ENCODE measurements at regions not wholly inside any gene's neighbourhood (a gene's known extent, or its start where the extent isn't known, plus 50 kb on each side); places are given as distances from the start of the nearest gene placed in this dataset.

DNA sequence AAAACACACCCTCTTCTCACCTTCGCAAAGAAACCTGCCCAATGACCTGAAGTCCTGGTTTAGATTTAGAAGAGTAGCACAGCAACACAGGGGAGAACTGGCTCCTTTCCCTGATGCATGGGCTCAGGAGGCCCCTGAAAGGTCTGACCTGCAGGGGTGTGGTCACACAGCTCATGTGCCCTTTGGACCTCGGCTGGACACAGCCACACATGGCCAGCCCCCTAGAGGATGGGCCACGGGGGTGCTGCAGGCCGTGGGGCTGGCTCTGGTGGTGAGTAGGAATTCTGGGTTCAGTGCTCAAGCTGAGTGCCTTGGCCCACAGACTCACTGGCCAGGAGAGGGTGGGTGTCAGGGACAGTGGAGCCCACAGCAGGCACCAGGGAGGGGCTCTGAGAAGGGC, 118.5 kb upstream of the ADCY1 start:
- DNase-seq (ENCODE audit: low read depth): no peak

DNA sequence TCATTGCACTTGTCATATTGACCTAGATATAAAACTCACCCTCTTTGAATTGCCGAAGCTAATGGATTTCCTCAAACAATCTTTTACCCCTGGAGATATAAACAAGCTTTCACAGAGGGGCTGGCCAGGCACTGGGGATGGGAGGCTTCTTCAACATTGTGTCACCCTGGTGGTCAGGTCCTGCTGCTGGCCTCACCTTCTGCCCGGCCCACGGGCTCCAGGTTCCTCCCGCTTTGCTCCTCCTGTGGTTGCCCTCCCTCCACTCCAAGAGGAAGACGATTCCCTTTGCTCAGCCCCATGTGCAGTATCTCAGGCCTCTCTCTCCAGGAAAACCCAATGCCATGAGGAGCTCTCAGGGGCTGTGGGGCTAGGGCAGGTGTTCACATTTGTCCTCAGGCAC, 118.1 kb upstream of the ADCY1 start:
- DNase-seq (ENCODE audit: low read depth): no peak

DNA sequence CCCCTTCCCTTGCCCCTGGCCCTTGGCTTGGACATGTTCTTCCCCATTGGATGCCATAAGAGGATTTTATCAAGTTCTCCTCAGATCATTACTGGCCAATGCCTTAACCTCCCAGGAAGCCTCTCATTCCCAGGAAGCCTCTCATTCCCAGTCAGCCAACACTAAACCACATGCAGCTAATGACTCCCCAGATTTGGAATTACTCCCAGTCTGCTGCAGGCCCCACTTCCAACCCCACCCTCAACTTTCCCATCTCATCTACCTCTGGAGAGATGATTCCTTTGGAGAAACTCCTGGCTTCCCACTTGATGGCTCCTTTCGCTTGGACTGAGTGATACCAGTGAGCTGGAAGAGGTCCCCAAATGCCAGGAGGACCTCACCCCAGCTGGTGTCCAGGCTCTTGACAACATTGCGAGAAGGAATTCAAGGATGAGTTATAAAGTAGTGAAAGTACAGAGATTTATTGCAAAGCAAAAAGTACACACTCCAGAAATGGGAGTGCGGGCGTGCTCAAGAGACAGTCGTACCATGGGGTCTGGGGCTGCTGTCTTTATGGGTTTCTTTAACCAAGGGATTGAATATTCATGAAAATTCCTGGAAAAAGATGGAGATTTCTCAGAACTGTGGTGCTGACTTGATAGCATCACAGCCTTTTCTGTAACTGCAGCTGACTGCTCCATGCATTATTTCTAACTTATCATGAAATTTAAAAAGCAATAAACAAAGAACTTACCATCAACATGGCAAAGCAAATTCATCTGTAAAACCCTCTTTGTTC, 117.2 kb upstream of the ADCY1 start:
- DNase-seq (ENCODE audit: low read depth): peak; percentile 32

DNA sequence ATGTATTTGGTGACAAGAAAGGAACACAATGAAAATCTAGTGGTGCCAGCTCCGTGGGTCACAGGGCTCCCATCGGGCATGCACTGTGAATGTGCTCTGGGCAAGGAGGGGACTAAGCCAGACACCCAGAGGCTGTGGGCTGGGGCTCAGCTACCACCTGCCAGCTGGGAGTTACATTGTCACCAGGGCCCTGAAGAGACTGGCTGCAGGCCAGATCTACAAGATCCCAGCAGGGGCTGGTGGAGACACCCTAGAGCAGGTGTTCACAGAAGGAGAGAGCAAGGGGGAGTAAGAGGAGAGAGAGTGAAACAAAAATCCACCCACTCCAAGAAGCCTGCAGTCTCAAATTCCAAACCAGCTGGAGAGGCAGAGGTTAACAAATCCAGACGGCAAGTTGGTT, 116.6 kb upstream of the ADCY1 start:
- no peak for DNase-seq (ENCODE audit: low read depth)

DNA sequence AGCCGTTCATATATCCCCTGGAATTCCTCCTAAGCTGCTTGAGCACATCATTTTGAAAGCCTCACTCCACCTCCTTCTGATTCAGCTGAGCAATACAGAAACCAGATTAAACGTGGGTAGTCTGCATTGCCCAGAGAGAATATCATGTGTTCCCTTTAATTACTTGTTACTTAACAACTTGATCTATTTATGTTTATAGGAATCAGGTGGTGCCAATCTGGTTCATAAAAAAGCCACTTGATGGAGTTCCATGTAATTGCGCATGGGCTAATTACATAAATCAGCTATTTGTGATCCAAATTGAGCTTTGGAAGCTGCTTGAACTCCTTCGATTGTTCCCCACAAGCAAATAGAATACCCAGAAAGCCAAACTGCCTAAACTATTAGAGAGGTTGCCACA, 114.7 kb upstream of the ADCY1 start:
- no peak for DNase-seq (ENCODE audit: low read depth)

DNA sequence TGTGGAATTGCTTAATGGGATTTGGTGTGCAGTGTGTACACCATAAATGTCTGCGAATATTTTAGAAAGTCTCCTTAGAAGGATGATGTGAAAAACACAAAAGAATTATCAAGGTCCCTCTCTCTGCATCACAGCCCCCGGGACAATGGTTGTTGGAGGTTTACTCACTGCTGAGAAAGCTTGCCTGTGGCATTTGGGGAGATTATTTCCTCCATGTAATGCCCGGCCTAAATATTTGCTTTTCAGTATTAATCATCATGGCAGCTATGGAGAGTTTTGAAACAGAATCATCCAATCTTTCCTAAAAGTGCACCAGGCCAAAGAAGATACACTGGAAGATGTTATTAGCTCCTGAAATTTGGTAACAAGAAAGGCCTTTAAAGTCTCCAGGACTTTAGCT, 113.8 kb upstream of the ADCY1 start:
- no peak for DNase-seq (ENCODE audit: low read depth)

DNA sequence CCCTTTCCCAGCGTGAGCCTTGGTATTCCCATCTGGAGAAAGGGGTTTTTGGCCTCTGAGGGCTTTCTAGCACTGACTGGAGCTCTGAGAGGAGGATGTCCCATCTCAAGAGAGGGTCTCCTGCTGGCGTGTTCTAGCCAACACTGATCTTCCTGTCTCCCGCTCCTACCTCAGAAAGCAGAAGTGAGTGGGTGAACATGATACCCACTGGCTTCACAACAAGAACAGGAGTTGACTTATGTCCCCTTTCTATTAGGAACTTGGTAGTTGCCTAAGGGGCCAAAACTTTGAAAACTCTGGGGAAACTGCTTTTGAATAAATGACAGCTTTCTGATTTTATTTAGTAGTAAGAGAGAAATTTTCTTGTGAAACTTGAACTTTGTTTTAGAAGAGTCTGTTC, 113.1 kb upstream of the ADCY1 start:
- no peak for DNase-seq (ENCODE audit: low read depth)

DNA sequence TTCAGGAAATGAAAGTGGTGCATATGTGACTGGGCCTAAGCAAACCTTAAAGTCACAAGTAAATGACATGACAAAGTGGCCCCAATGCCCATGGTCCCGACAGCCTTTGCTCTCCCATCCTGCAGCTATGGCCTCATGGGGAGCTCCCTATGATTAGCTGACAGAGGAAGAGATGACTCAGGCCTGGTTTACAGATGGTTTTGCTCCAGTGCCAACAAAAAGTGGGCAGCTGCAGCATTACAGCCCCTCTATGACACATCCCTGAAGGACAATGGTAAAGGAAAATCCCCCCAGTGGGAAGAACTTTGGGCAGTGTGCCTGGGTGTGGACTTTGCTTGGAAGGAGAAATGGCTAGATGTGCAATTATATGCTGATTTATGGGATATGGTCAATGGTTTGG, 105.1 kb upstream of the ADCY1 start:
- DNase-seq (ENCODE audit: low read depth): no peak

DNA sequence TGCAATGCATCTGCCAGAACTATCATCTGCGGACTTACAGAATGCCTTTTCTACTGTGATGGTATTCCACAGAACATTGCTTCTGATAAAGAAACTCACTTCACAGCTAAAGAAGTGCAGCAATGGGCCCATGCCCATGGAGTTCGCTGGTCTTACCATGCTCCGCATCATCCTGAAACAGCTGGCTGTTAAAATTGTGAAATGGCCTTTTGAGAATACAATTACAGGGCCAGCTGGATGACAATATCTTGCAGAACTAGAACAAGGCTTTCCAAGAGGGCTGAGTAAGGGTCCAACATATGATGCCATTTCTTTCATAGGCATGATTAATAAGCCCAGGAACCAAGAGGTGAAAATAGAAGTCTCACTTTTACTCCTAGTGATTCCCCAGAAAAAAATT, 104.1 kb upstream of the ADCY1 start:
- no peak for DNase-seq (ENCODE audit: low read depth)

DNA sequence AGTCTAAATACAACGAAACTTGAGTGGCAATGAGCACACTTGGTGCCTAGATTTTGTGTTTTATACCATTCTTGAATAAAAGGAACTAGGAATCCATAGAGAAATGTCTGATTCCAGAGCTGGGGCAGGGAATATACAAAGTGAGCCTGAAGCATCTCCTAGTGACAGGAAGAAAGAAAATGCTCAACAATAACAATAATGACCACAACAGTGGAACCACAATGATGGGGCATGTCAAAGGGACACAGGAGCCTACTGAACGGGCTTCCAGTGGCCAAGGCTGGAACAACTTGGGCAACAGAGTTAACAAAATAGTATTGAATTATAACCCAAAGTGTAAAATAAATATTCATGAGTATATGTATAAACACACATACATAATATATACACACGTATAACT, 94.4 kb upstream of the ADCY1 start:
- no peak for DNase-seq (ENCODE audit: low read depth)

DNA sequence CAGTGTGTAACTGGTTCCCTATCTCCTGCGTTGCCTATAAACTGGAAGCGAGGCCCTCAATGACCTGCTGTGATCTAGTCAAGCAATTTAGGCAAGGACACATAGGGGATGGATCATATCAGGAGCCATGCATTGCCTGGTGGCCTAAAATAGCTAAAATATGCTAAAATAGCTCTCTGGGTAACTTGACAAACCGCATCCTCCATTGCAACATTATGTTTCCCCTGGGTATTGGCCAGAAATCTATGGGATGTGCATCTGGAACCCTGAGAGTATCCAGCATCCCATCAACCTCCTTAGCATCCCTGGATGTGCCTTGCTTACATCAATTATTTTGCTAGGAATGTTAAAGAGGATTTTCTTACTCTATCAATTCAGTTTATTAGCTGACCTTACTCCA, 91.7 kb upstream of the ADCY1 start:
- no peak for DNase-seq (ENCODE audit: low read depth)

DNA sequence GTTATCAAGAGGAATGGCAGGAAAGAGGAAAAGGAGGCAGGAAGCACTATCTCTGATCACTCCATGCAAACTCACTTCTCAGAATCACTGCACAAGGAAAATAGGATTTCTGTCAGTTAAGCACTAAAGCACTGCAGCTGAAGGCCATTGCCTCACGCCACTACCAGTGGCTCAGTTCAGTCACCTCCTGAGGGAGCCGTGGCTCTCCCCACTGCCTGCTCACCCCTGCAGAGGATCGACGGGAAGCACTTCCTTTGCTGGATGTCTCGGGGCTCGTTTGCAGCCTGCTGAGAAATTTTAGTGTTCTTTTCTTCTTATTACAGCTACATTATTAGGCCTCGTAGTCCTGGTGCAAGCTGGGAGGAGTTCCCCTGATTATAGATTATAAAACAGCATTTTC, 90.1 kb upstream of the ADCY1 start:
- DNase-seq (ENCODE audit: low read depth): no peak

DNA sequence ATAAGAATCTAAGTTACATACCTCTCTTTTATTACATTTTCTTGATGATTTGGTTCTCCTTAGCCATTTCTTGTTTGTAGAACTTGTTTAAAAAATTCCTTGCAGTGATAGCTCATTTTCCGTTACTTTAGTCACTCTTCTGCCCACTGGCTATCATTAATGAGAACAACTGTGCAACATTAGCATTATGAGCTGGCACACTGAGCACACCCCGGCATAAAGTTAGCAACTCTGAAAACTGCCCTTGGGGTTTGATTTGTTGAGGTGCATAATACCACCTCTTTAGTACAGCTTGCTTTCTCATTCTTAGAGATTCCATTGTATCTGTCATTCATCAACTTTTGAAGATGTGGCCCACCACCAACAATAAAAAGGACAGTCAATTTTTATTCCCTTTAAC, 87.6 kb upstream of the ADCY1 start:
- DNase-seq (ENCODE audit: low read depth): no peak

DNA sequence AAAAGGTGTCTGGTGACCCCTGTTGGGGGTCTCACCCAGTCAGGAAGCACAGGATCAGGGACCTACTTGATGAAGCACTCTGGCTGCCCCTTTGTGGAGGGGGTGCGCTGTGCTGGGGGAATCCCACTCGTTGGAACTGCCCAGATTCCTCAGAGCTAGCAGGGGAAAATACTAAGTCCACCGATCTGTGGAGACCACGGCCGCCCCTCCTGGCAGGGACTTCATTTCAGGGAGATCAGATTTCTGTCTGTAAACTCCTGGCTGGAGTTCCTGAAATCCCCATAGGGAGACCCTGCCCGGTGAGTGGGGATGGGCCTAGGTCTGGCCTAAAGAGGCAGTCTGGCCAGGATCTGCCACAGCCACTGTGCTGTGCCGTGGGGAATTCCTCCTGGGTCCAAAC, 79.3 kb upstream of the ADCY1 start:
- no peak for DNase-seq (ENCODE audit: low read depth)

DNA sequence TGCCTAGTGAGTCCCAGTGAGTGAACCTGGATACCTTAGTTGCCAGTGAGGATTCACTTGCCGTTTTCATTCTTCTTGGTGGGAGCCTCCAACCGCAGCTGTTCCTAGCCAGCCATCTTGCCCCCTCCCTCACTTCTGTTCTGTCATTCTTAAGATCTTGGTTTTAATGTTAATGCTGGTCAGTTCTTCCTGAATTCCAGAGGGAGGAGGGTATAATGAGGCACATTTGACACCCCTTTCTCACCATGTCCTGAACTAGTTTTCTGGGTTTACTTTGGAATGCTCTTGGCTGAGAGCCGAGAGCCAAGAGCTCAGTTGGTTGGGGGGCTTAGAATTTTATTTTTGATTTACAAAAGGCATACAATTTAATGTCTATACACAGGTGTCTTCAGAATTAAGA, 78.5 kb upstream of the ADCY1 start:
- DNase-seq (ENCODE audit: low read depth): no peak

DNA sequence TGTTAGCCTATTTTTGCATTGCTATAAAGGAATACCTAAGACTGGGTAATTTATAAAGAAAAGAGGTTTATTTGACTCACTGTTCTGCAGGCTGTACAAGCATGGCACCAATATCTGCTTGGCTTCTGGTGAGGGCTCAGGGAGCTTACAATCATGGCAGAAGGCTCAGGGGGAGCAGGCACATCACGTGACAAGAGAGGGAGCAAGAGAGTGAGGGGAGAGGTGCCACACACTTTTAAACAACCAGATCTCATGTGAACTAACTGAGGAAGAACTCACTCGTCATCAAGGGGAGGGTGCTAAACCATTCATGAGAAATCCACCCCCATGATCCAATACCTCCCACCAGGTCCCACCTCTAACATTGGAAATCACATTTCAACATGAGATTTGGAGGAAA, 73.9 kb upstream of the ADCY1 start:
- no peak for DNase-seq (ENCODE audit: low read depth)

DNA sequence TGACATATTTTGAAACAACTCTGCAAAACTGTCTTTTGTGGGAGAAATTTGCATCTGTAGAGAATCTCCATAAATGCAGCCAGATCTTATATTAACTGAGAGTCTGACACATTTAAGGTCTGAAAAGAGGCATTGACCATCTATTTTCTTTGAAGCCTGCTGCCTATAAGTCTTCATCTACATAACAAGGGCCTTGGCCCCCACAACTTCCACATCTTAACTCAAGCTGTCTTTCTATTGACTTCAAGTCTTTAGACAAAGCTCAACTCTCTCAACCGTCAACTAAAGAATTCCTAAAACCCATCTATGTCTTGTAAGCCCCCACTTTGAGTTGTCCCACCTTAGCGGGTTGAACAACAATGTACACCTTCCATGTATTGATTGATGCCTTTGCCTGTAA, 72.4 kb upstream of the ADCY1 start:
- DNase-seq (ENCODE audit: low read depth): no peak

DNA sequence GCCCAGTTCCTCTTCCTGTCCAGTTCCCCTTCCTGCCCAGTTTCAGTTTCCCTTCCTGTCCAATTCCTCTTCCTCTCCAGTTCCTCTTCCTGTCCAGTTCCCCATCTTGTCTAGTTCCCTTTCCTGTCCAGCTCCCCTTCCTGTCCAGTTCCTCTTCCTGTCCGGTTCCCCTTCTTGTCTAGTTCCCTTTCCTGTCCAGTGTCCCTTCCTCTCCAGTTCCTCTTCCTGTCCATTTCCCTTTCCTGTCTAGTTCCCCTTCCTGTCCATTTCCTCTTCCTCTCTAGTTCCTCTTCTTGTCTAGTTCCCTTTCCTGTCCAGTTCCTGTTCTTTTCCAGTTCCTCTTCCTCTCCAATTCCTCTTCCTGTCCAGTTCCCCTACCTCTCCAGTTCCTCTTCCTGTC, 68.1 kb upstream of the ADCY1 start:
- no peak for DNase-seq (ENCODE audit: low read depth)

DNA sequence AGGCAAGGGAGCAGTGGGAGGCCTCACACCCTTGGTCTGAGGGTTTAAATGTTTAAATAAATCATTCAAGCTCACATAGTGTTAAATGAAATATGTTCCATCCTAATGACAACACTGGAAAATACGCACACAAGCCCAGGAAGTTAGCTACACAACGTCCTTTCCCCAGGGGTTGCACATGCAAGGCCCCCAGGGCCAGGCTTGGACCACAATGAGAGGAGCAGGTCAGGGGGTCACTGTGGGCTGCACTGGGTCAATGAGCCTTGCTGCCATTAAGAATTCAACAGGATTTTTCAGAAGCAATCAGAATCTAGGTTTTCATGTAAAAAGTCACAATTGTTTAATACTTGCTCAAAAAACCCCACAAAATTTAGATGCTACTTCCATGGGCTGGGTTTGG, 64.9 kb upstream of the ADCY1 start:
- no peak for DNase-seq (ENCODE audit: low read depth)

DNA sequence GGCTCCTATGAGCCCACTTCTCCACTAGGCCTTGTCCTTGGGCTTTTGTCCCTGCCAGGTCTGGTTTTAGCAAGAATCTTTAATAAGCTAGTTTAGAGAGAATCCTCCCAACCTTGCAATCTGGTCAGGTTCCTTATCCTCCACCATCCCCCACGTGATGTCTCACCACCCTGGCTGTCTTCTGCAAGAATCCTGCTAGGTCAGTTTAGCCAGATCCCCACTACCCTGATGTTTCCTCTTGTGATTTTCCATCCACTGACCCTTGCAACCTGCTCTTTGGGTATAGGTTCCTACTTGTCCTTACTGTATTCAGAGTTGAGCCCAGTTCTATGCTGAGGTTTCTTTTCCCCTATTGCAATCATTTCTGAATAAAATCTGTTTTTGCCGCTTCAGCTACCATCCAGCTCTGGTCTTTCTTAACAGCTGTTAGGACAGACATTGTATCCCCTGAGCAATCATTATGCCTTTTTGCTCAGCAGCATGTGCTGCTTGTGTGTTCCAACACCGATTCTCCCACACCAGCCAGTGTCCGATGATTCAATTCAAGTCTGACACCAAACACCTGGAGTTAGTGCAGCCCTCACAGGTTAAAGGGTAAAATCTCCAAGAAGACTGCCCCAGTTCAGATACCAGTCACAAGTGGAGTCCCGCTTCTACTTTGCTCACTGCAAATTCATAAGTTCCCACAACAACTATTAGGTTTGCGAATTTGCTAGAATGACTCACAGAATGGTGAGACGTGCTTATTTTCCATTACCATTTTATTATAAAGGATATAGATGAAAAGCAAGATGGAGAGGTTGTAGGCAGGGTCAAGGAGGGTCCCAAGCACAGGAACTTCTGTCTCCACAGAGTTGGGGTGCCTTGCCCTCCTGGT, 62.2 kb upstream of the ADCY1 start:
- DNase-seq (ENCODE audit: low read depth): no peak

DNA sequence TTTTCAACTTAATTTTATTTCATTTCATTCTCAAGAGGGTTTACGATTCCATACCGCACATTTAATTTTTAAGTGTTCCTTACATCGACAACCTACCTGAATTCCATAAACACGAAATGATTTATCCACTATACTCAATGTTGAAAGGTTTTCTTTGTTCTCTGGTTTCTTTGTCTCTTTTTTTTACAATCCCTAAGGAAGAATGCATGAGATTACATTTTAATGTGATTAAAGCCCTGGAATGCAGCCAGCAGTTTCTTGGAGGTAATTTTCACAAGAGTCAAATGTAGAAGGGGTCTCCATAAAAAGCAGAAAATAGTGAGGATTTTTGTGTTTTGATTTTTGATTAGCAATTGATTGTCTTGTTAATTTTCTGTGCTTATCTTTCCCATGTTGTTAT, 59.2 kb upstream of the ADCY1 start:
- DNase-seq (ENCODE audit: low read depth): no peak

DNA sequence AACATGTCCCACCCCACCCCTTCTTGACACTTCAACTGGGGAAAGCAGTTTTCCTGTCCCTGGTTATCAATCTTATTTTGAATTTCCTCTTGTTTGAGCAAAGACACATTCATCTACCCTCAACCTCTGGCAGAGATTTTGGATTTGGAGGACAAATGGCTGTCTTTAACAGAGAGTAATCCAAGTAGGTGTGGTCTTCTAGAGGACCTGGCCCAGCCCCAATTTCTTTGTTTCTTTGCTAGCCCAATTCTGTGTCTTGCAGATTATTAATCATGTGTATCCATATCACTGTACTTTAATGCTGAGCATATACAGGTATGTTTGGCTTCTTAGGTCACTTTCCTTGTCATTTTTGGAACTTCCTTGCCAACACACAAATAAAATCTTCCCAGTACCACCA, 58.8 kb upstream of the ADCY1 start:
- no peak for DNase-seq (ENCODE audit: low read depth)
